GM23338 (cell line): ENCODE measurements at regions not wholly inside any gene's neighbourhood (a gene's known extent, or its start where the extent isn't known, plus 50 kb on each side); places are given as distances from the start of the nearest gene placed in this dataset.

Experiments
- CREB1 ChIP-seq: fragments of 250-450 bp; sonication (Bioruptor Pico); IDR thresholded peaks from 2 replicates; pipeline ENCODE4 v1.5.0; 2020; ENCODE audit warnings: low read depth, mild to moderate bottlenecking, moderate library complexity
- EZH2 ChIP-seq: fragments of 200-600 bp; sonication (generic); IDR thresholded peaks from one replicate; pipeline ENCODE4 v1.8.0; 2017; ENCODE audit warnings: antibody characterized with exemption, mild to moderate bottlenecking, low read depth; ENCODE audit not compliant: unreplicated experiment
- EZH2phosphoT487 ChIP-seq: fragments of 200-600 bp; sonication (generic); IDR thresholded peaks from one replicate; pipeline ENCODE4 v1.8.1; 2018; ENCODE audit warnings: antibody characterized with exemption; ENCODE audit not compliant: unreplicated experiment
- JUNB ChIP-seq: IDR thresholded peaks from one replicate; pipeline ENCODE4 v1.6.1; 2016; ENCODE audit warnings: antibody characterized with exemption; ENCODE audit not compliant: unreplicated experiment
- NANOG ChIP-seq: IDR thresholded peaks from 2 replicates; pipeline ENCODE4 v1.6.1; 2016; ENCODE audit warnings: antibody characterized with exemption, borderline replicate concordance
- POLR2AphosphoS5 ChIP-seq: IDR thresholded peaks from 2 replicates; pipeline ENCODE4 v1.6.1; 2016; ENCODE audit warnings: antibody characterized with exemption, low read depth
- STAT1 ChIP-seq: IDR thresholded peaks from one replicate; pipeline ENCODE4 v1.6.1; 2016; ENCODE audit warnings: antibody characterized with exemption; ENCODE audit not compliant: unreplicated experiment
- ZNF114 ChIP-seq: fragments of 250-450 bp; sonication (Bioruptor Pico); IDR thresholded peaks from 2 replicates; pipeline ENCODE4 v1.5.0; 2020; ENCODE audit warnings: mild to moderate bottlenecking, moderate library complexity
- ZNF331 ChIP-seq: fragments of 250-450 bp; sonication (Bioruptor Pico); IDR thresholded peaks from 2 replicates; pipeline ENCODE4 v1.5.0; 2020; ENCODE audit warnings: low read depth, mild to moderate bottlenecking, moderate library complexity
- TF ChIP-seq, protein P1 (sequence below), 2 experiments: fragments of 200-600 bp in 1 of 2; sonication (generic) in 1 of 2; conservative IDR thresholded peaks; 2 replicates each; pipeline versions ENCODE4 v1.5.1 to v1.6.1; 2016 to 2017; ENCODE audit warnings: antibody characterized with exemption in 2 of 2, low read depth in 2 of 2, mild to moderate bottlenecking in 2 of 2, moderate library complexity in 1 of 2
- TF ChIP-seq, protein P2 (sequence below): IDR thresholded peaks from one replicate; pipeline ENCODE4 v1.6.1; 2018; ENCODE audit warnings: antibody characterized with exemption; ENCODE audit not compliant: unreplicated experiment
- TF ChIP-seq, protein P3 (sequence below): IDR thresholded peaks from 2 replicates; pipeline ENCODE4 v1.6.1; 2016; ENCODE audit warnings: antibody characterized with exemption
- TF ChIP-seq, protein P4 (sequence below): fragments of 250-450 bp; sonication (Bioruptor Pico); IDR thresholded peaks from 2 replicates; pipeline ENCODE4 v1.5.0; 2020; ENCODE audit warnings: mild to moderate bottlenecking, moderate library complexity

DNA sequence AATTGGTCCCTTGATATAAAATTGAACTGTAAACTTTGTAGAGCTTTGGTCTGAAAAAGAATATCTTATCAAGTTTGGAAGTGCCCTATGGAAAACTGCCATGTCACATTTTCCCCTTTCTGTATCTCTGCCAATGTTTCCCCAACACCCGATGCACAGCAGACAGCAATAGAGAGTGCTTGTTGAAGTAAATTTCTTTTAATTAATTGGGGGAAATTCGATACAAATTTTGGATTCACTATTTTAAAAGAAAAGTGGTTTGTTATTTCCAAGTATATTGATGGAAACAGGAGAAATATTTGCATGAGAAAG, 208.1 kb downstream of the OGFRL1 start:
- TF ChIP-seq, protein P1, sequence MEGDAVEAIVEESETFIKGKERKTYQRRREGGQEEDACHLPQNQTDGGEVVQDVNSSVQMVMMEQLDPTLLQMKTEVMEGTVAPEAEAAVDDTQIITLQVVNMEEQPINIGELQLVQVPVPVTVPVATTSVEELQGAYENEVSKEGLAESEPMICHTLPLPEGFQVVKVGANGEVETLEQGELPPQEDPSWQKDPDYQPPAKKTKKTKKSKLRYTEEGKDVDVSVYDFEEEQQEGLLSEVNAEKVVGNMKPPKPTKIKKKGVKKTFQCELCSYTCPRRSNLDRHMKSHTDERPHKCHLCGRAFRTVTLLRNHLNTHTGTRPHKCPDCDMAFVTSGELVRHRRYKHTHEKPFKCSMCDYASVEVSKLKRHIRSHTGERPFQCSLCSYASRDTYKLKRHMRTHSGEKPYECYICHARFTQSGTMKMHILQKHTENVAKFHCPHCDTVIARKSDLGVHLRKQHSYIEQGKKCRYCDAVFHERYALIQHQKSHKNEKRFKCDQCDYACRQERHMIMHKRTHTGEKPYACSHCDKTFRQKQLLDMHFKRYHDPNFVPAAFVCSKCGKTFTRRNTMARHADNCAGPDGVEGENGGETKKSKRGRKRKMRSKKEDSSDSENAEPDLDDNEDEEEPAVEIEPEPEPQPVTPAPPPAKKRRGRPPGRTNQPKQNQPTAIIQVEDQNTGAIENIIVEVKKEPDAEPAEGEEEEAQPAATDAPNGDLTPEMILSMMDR (conservative IDR thresholded peaks at IDR 0.05; ENCODE audit: low read depth in 2 of 2) = no peak
- no peak for TF ChIP-seq CREB1 (CRISPR knock-in tag)
- TF ChIP-seq EZH2 = no peak
- TF ChIP-seq, protein P2, sequence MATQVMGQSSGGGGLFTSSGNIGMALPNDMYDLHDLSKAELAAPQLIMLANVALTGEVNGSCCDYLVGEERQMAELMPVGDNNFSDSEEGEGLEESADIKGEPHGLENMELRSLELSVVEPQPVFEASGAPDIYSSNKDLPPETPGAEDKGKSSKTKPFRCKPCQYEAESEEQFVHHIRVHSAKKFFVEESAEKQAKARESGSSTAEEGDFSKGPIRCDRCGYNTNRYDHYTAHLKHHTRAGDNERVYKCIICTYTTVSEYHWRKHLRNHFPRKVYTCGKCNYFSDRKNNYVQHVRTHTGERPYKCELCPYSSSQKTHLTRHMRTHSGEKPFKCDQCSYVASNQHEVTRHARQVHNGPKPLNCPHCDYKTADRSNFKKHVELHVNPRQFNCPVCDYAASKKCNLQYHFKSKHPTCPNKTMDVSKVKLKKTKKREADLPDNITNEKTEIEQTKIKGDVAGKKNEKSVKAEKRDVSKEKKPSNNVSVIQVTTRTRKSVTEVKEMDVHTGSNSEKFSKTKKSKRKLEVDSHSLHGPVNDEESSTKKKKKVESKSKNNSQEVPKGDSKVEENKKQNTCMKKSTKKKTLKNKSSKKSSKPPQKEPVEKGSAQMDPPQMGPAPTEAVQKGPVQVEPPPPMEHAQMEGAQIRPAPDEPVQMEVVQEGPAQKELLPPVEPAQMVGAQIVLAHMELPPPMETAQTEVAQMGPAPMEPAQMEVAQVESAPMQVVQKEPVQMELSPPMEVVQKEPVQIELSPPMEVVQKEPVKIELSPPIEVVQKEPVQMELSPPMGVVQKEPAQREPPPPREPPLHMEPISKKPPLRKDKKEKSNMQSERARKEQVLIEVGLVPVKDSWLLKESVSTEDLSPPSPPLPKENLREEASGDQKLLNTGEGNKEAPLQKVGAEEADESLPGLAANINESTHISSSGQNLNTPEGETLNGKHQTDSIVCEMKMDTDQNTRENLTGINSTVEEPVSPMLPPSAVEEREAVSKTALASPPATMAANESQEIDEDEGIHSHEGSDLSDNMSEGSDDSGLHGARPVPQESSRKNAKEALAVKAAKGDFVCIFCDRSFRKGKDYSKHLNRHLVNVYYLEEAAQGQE = no peak
- no peak for TF ChIP-seq ZNF114 (CRISPR knock-in tag)
- no peak for TF ChIP-seq POLR2AphosphoS5
- TF ChIP-seq STAT1 = no peak
- TF ChIP-seq, protein P3, sequence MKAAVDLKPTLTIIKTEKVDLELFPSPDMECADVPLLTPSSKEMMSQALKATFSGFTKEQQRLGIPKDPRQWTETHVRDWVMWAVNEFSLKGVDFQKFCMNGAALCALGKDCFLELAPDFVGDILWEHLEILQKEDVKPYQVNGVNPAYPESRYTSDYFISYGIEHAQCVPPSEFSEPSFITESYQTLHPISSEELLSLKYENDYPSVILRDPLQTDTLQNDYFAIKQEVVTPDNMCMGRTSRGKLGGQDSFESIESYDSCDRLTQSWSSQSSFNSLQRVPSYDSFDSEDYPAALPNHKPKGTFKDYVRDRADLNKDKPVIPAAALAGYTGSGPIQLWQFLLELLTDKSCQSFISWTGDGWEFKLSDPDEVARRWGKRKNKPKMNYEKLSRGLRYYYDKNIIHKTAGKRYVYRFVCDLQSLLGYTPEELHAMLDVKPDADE = no peak
- TF ChIP-seq EZH2phosphoT487 = no peak
- TF ChIP-seq ZNF331 (CRISPR knock-in tag) = no peak
- TF ChIP-seq, protein P4, sequence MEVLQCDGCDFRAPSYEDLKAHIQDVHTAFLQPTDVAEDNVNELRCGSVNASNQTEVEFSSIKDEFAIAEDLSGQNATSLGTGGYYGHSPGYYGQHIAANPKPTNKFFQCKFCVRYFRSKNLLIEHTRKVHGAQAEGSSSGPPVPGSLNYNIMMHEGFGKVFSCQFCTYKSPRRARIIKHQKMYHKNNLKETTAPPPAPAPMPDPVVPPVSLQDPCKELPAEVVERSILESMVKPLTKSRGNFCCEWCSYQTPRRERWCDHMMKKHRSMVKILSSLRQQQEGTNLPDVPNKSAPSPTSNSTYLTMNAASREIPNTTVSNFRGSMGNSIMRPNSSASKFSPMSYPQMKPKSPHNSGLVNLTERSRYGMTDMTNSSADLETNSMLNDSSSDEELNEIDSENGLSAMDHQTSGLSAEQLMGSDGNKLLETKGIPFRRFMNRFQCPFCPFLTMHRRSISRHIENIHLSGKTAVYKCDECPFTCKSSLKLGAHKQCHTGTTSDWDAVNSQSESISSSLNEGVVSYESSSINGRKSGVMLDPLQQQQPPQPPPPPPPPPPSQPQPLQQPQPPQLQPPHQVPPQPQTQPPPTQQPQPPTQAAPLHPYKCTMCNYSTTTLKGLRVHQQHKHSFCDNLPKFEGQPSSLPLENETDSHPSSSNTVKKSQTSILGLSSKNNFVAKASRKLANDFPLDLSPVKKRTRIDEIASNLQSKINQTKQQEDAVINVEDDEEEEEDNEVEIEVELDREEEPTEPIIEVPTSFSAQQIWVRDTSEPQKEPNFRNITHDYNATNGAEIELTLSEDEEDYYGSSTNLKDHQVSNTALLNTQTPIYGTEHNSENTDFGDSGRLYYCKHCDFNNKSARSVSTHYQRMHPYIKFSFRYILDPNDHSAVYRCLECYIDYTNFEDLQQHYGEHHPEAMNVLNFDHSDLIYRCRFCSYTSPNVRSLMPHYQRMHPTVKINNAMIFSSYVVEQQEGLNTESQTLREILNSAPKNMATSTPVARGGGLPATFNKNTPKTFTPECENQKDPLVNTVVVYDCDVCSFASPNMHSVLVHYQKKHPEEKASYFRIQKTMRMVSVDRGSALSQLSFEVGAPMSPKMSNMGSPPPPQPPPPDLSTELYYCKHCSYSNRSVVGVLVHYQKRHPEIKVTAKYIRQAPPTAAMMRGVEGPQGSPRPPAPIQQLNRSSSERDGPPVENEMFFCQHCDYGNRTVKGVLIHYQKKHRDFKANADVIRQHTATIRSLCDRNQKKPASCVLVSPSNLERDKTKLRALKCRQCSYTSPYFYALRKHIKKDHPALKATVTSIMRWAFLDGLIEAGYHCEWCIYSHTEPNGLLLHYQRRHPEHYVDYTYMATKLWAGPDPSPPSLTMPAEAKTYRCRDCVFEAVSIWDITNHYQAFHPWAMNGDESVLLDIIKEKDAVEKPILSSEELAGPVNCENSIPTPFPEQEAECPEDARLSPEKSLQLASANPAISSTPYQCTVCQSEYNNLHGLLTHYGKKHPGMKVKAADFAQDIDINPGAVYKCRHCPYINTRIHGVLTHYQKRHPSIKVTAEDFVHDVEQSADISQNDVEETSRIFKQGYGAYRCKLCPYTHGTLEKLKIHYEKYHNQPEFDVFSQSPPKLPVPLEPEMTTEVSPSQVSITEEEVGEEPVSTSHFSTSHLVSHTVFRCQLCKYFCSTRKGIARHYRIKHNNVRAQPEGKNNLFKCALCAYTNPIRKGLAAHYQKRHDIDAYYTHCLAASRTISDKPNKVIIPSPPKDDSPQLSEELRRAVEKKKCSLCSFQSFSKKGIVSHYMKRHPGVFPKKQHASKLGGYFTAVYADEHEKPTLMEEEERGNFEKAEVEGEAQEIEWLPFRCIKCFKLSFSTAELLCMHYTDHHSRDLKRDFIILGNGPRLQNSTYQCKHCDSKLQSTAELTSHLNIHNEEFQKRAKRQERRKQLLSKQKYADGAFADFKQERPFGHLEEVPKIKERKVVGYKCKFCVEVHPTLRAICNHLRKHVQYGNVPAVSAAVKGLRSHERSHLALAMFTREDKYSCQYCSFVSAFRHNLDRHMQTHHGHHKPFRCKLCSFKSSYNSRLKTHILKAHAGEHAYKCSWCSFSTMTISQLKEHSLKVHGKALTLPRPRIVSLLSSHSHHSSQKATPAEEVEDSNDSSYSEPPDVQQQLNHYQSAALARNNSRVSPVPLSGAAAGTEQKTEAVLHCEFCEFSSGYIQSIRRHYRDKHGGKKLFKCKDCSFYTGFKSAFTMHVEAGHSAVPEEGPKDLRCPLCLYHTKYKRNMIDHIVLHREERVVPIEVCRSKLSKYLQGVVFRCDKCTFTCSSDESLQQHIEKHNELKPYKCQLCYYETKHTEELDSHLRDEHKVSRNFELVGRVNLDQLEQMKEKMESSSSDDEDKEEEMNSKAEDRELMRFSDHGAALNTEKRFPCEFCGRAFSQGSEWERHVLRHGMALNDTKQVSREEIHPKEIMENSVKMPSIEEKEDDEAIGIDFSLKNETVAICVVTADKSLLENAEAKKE = no peak
- no peak for TF ChIP-seq NANOG
- no peak for TF ChIP-seq JUNB
